ENCODE measurements at regions not wholly inside any gene's neighbourhood (a gene's known extent, or its start where the extent isn't known, plus 50 kb on each side); places are given as distances from the start of the nearest gene placed in this dataset.

- Histone ChIP-seq H3K27me3 (replicated peaks) (no peaks in the 10 kb centered on the region), H3K4me3 (ENCODE audit: low read depth, low read length) (no peak overlapping the region), H3K27ac (no peak overlapping the region), H3K36me3 (replicated peaks) (no peaks in the 10 kb centered on the region)
- TF ChIP-seq CTCF (IDR thresholded peaks at IDR 0.05; ENCODE audit: low read depth, low read length, missing control alignments), result no peak
- in situ Hi-C loops (cut with HindIII; ENCODE audit: low pct_ligation_motif_present, low sequenced_read_pairs), result no loop called here
- DNase-seq, result no peak
Measured at GRCh38 chr13:32949820-32950219, 66.4 kb upstream of the KL start.

GRCh38 chr13:32951580-32951979 is 64.6 kb upstream of the KL start:
- in situ Hi-C loops (cut with HindIII; ENCODE audit: low pct_ligation_motif_present, low sequenced_read_pairs), result no loop called here

GRCh38 chr13:32955881-32956594 is 60.2 kb upstream of the KL start:
- no peak for DNase-seq
- Histone ChIP-seq H3K4me3 (ENCODE audit: low read depth, low read length) (no peak overlapping the region), H3K27me3 (replicated peaks) (no peaks in the 10 kb centered on the region), H3K27ac (no peak overlapping the region), H3K36me3 (replicated peaks) (no peaks in the 10 kb centered on the region)
- in situ Hi-C loops (cut with HindIII; ENCODE audit: low pct_ligation_motif_present, low sequenced_read_pairs), result no loop called here
- TF ChIP-seq CTCF (IDR thresholded peaks at IDR 0.05; ENCODE audit: low read depth, low read length, missing control alignments), result no peak

More at GRCh38 chr13:32951580-32951979, 64.6 kb upstream of the KL start:
- Histone ChIP-seq H3K4me3 (ENCODE audit: low read depth, low read length) (no peak overlapping the region), H3K36me3 (replicated peaks) (no peaks in the 10 kb centered on the region), H3K27me3 (replicated peaks) (no peaks in the 10 kb centered on the region), H3K27ac (no peak overlapping the region)
- TF ChIP-seq CTCF (IDR thresholded peaks at IDR 0.05; ENCODE audit: low read depth, low read length, missing control alignments), result no peak
- DNase-seq, result no peak

- no peak for TF ChIP-seq CTCF (IDR thresholded peaks at IDR 0.05; ENCODE audit: low read depth, low read length, missing control alignments)
- Histone ChIP-seq H3K27me3 (replicated peaks) (no peaks in the 10 kb centered on the region), H3K27ac (no peak overlapping the region), H3K4me3 (ENCODE audit: low read depth, low read length) (no peak overlapping the region), H3K36me3 (replicated peaks) (no peaks in the 10 kb centered on the region)
- in situ Hi-C loops (cut with HindIII; ENCODE audit: low pct_ligation_motif_present, low sequenced_read_pairs), result no loop called here
- no peak for DNase-seq
Measured at GRCh38 chr13:32956595-32956933, 59.7 kb upstream of the KL start.

- in situ Hi-C loops (cut with HindIII; ENCODE audit: low pct_ligation_motif_present, low sequenced_read_pairs), result no loop called here
- DNase-seq, result no peak
- TF ChIP-seq CTCF (IDR thresholded peaks at IDR 0.05; ENCODE audit: low read depth, low read length, missing control alignments), result no peak
Measured at GRCh38 chr13:32960626-32961025, 55.6 kb upstream of the KL start.

GRCh38 chr13:32961724-32962123 is 54.5 kb upstream of the KL start:
- Histone ChIP-seq H3K36me3 (replicated peaks) (no peaks in the 10 kb centered on the region), H3K4me3 (ENCODE audit: low read depth, low read length) (no peak overlapping the region), H3K27ac (no peak overlapping the region), H3K27me3 (replicated peaks) (no peaks in the 10 kb centered on the region)
- no peak for DNase-seq
- no peak for TF ChIP-seq CTCF (IDR thresholded peaks at IDR 0.05; ENCODE audit: low read depth, low read length, missing control alignments)
- in situ Hi-C loops (cut with HindIII; ENCODE audit: low pct_ligation_motif_present, low sequenced_read_pairs), result no loop called here

More at GRCh38 chr13:32960626-32961025, 55.6 kb upstream of the KL start:
- no peak overlapping the region for H3K4me3 ChIP-seq (ENCODE audit: low read depth, low read length)
- H3K27ac ChIP-seq, result no peak overlapping the region
- H3K36me3 ChIP-seq (replicated peaks), result no peaks in the 10 kb centered on the region
- H3K27me3 ChIP-seq (replicated peaks), result no peaks in the 10 kb centered on the region

Data from brain microvascular endothelial cell (primary cell).